ENCODE measurements at regions not wholly inside any gene's neighbourhood (a gene's known extent, or its start where the extent isn't known, plus 50 kb on each side); places are given as distances from the start of the nearest gene placed in this dataset.

- TF ChIP-seq, protein P1, sequence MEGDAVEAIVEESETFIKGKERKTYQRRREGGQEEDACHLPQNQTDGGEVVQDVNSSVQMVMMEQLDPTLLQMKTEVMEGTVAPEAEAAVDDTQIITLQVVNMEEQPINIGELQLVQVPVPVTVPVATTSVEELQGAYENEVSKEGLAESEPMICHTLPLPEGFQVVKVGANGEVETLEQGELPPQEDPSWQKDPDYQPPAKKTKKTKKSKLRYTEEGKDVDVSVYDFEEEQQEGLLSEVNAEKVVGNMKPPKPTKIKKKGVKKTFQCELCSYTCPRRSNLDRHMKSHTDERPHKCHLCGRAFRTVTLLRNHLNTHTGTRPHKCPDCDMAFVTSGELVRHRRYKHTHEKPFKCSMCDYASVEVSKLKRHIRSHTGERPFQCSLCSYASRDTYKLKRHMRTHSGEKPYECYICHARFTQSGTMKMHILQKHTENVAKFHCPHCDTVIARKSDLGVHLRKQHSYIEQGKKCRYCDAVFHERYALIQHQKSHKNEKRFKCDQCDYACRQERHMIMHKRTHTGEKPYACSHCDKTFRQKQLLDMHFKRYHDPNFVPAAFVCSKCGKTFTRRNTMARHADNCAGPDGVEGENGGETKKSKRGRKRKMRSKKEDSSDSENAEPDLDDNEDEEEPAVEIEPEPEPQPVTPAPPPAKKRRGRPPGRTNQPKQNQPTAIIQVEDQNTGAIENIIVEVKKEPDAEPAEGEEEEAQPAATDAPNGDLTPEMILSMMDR (IDR thresholded peaks at IDR 0.05): no peak
- TF ChIP-seq POLR2AphosphoS5 (IDR thresholded peaks at IDR 0.05; ENCODE audit: low read depth, low read length) (no peak), SIN3A (IDR thresholded peaks at IDR 0.05; ENCODE audit: borderline replicate concordance, insufficient read depth, low read depth, low read length) (no peak)
- TF ChIP-seq, protein P2, sequence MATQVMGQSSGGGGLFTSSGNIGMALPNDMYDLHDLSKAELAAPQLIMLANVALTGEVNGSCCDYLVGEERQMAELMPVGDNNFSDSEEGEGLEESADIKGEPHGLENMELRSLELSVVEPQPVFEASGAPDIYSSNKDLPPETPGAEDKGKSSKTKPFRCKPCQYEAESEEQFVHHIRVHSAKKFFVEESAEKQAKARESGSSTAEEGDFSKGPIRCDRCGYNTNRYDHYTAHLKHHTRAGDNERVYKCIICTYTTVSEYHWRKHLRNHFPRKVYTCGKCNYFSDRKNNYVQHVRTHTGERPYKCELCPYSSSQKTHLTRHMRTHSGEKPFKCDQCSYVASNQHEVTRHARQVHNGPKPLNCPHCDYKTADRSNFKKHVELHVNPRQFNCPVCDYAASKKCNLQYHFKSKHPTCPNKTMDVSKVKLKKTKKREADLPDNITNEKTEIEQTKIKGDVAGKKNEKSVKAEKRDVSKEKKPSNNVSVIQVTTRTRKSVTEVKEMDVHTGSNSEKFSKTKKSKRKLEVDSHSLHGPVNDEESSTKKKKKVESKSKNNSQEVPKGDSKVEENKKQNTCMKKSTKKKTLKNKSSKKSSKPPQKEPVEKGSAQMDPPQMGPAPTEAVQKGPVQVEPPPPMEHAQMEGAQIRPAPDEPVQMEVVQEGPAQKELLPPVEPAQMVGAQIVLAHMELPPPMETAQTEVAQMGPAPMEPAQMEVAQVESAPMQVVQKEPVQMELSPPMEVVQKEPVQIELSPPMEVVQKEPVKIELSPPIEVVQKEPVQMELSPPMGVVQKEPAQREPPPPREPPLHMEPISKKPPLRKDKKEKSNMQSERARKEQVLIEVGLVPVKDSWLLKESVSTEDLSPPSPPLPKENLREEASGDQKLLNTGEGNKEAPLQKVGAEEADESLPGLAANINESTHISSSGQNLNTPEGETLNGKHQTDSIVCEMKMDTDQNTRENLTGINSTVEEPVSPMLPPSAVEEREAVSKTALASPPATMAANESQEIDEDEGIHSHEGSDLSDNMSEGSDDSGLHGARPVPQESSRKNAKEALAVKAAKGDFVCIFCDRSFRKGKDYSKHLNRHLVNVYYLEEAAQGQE (IDR thresholded peaks at IDR 0.05; ENCODE audit: insufficient read depth in 1 of 2, low read depth in 2 of 2, low read length in 1 of 2): no peak
Measured at GRCh38 chr11:111176603-111177002, 68.9 kb upstream of the POU2AF2 start.
